ENCODE measurements at regions not wholly inside any gene's neighbourhood (a gene's known extent, or its start where the extent isn't known, plus 50 kb on each side); places are given as distances from the start of the nearest gene placed in this dataset.

DNA sequence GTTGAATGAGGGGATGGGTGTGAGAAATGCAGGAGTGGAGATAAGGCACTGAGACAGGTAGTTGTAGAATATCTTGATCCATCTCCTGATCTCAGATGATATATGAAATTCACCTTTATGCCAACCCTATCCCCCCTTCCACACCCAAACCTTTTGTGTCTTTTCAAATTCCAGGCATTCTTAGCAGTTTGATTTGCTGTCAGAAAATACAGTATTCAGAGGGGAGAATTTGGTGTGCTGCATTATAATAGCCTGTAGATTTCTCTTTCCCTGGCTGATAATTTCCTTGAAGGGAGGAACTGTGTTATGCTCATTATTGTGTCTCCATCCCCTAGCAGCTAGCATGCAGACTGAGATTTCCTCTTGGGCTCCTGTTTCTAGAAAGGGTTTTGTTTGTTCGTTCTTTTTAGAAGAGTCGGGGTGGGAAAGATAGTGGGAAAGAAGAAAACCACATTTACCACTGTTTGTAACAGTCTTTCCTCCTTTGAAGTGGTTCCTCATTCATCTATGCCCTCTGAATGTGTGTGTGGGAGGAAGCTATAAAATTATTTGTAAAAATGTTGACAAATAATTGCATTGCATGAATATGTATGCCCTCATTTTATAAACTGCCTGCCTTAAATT is 373.4 kb downstream of the DIPK2A start:
- no CpG with 5 or more reads among the region's 2 CpGs for WGBS (ENCODE audit: extremely low coverage, insufficient read length, low lambda C conversion rate)
- Histone ChIP-seq H3K27ac (ENCODE audit: insufficient read length, low read depth, low read length) (no peak overlapping the region), H3K79me2 (ENCODE audit: insufficient read depth, low read length) (no peaks in the 10 kb centered on the region)

More for the DNA sequence above, 373.4 kb downstream of the DIPK2A start:
- H3K4me3 Mint-ChIP-seq: no peak overlapping the region
- no peak overlapping the region for H4K8ac ChIP-seq (replicated peaks; ENCODE audit: insufficient read length, low read depth, low read length)
- H2BK12ac ChIP-seq (ENCODE audit: insufficient read length, low read depth, low read length): no peak overlapping the region
- no peak overlapping the region for H3K18ac ChIP-seq (ENCODE audit: insufficient read length, low read depth, low read length)
- H3K4me1 Mint-ChIP-seq: peaks cover 13% of the 10 kb centered on the region in 2 experiments
- H4K20me1 ChIP-seq (ENCODE audit: control insufficient read depth, insufficient read depth, insufficient read length): no peaks in the 10 kb centered on the region
- H2BK20ac ChIP-seq (ENCODE audit: low read depth, low read length, poor library complexity, severe bottlenecking): no peak overlapping the region
- no peak overlapping the region for H2AFZ ChIP-seq (ENCODE audit: low read length)
- H3K23ac ChIP-seq (ENCODE audit: insufficient read length, low read depth, low read length): no peak overlapping the region
- H2BK5ac ChIP-seq (ENCODE audit: insufficient read length, low read length): no peak overlapping the region
- H3K9ac ChIP-seq (ENCODE audit: extremely low read depth, insufficient read length, low read length): no peak overlapping the region
- no peak overlapping the region for H2AK5ac ChIP-seq (ENCODE audit: insufficient read length, low read length)
- H4K5ac ChIP-seq (ENCODE audit: insufficient read length, low read depth, low read length): no peak overlapping the region
- no peaks in the 10 kb centered on the region for H3K27me3 Mint-ChIP-seq (ENCODE audit: low read depth)
- H3K56ac ChIP-seq (ENCODE audit: insufficient read length, low read depth, low read length): no peak overlapping the region
- no peaks in the 10 kb centered on the region for H3K27me3 ChIP-seq (ENCODE audit: insufficient read depth, low read length)
- no peaks in the 10 kb centered on the region for H3K23me2 ChIP-seq (ENCODE audit: insufficient read length, low read depth, low read length, poor library complexity, severe bottlenecking)
- no peak overlapping the region; a peak in 1 of 7 replicates for H3K27ac Mint-ChIP-seq
- no peaks in the 10 kb centered on the region for H3K9me3 Mint-ChIP-seq
- H3K4me2 ChIP-seq (ENCODE audit: insufficient read depth, insufficient read length, low read length): no peak overlapping the region
- TF ChIP-seq CTCF (conservative IDR thresholded peaks at IDR 0.05): no peak
- DNase-seq: no peak
- no peak overlapping the region for H3T11ph ChIP-seq (ENCODE audit: low read length)
- H3K36me3 Mint-ChIP-seq (ENCODE audit: insufficient read depth in 1 of 3, low read depth in 3 of 3): no peaks in the 10 kb centered on the region
- H3K4me1 ChIP-seq (ENCODE audit: insufficient read depth, low read length): peaks cover 2% of the 10 kb centered on the region; the same call in 1 of the 2 replicates
- H3K79me1 ChIP-seq (ENCODE audit: insufficient read depth, low read depth, low read length, poor library complexity, severe bottlenecking): no peaks in the 10 kb centered on the region
- H3K4ac ChIP-seq (ENCODE audit: low read depth, low read length): no peak overlapping the region
- H2BK15ac ChIP-seq (ENCODE audit: low read depth, low read length): no peak overlapping the region
- no peak overlapping the region for H2BK120ac ChIP-seq (ENCODE audit: low read depth, low read length, poor library complexity, severe bottlenecking)
- H4K91ac ChIP-seq (ENCODE audit: insufficient read length, low read depth, low read length): no peak overlapping the region
- no peak overlapping the region for H3K14ac ChIP-seq (ENCODE audit: insufficient read depth, low read length)
- H3K9me3 ChIP-seq (ENCODE audit: control insufficient read depth, low read depth, low read length): no peaks in the 10 kb centered on the region

Data from H9 (cell line).